OCI-LY7 (cell line): ENCODE measurements at regions not wholly inside any gene's neighbourhood (a gene's known extent, or its start where the extent isn't known, plus 50 kb on each side); places are given as distances from the start of the nearest gene placed in this dataset.

ENCODE experiments used
- EZH2phosphoT487 ChIP-seq: fragments of 200-600 bp; sonication (generic); IDR thresholded peaks from 2 replicates; pipeline ENCODE4 v1.6.1; 2018; ENCODE audit warnings: low read depth, borderline replicate concordance, mild to moderate bottlenecking, mixed run types, antibody characterized with exemption, low read length, moderate library complexity, mixed read lengths
- TF ChIP-seq, protein P1 (sequence below): fragments of 200-600 bp; sonication (generic); conservative IDR thresholded peaks from 2 replicates; pipeline ENCODE4 v1.5.1; 2014; ENCODE audit warnings: mild to moderate bottlenecking, antibody characterized with exemption, low read length, moderate library complexity, mixed read lengths

GRCh38 chr10:21100871-21101514, 203.9 kb upstream of the NEBL start:
- TF ChIP-seq, protein P1, sequence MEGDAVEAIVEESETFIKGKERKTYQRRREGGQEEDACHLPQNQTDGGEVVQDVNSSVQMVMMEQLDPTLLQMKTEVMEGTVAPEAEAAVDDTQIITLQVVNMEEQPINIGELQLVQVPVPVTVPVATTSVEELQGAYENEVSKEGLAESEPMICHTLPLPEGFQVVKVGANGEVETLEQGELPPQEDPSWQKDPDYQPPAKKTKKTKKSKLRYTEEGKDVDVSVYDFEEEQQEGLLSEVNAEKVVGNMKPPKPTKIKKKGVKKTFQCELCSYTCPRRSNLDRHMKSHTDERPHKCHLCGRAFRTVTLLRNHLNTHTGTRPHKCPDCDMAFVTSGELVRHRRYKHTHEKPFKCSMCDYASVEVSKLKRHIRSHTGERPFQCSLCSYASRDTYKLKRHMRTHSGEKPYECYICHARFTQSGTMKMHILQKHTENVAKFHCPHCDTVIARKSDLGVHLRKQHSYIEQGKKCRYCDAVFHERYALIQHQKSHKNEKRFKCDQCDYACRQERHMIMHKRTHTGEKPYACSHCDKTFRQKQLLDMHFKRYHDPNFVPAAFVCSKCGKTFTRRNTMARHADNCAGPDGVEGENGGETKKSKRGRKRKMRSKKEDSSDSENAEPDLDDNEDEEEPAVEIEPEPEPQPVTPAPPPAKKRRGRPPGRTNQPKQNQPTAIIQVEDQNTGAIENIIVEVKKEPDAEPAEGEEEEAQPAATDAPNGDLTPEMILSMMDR = no peak
- no peak for TF ChIP-seq EZH2phosphoT487
